Stimulated activated CD4-positive, alpha-beta T cell treated with anti-CD3 and anti-CD28 coated beads, Interleukin-12 subunit alpha, Interleukin-12 subunit beta, amount 100 ng/mL, for 4 hours (primary cell): ENCODE measurements at regions not wholly inside any gene's neighbourhood (a gene's known extent, or its start where the extent isn't known, plus 50 kb on each side); places are given as distances from the start of the nearest gene placed in this dataset.

Source experiments
- DNase-seq: peaks from one replicate; pipeline ENCODE4 v3.0.0-alpha.2; 2020

DNA sequence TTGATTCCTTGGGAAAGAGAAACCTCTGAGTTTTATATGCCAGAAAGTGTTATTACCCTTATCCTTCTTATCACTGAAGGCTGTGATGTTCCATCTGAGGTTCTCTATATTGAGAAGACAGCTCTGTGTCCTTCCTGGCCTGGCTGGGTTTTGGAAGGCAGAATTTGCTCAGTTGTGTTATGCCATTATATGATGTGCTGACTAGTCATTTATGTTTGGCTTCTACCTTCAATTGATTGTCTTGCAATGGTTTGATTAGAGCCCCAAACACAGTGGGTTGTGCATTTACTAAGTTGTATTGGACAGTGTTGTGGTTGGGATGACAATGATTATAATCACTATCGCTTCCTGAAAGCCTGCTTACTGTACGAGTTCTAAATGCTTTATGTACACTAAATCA is 265.7 kb downstream of the SNAPC1 start:
- DNase-seq, result no peak

DNA sequence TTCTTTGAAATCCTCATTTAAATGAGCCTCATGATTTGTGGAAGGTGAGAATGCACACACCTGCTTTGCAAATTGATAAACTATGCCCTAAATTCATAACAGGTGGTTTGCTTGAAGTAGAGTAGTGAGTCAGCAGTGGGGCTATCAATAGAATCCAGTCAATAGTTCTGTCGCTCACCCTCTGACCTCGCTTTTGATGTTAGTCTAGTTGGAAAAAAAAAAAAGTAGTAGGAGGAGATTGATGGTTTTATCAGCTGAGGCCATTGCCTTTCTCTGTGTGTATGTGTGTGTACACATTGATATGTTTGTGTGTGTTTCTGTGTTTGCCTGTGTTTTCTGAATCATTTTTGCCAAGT is 267.3 kb downstream of the SNAPC1 start:
- DNase-seq, result no peak

DNA sequence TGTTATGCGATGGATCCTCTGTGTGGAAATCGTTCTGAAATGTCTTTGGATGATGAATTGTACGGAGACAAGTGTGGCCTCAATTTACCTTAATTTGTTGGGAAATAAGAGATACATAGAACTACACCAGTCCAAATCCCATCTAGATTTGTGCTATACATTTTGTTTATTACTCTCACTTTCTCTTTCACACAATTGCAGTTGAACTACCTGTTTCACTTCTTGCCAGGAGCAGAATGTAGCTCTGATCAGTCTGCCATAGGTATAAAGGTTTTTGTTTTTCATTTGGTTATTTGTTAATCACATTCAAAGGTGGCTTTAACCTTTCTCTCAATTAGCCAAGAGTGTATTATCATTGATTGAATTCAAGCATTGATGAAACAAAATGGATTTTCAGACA is 268.2 kb downstream of the SNAPC1 start:
- no peak for DNase-seq

DNA sequence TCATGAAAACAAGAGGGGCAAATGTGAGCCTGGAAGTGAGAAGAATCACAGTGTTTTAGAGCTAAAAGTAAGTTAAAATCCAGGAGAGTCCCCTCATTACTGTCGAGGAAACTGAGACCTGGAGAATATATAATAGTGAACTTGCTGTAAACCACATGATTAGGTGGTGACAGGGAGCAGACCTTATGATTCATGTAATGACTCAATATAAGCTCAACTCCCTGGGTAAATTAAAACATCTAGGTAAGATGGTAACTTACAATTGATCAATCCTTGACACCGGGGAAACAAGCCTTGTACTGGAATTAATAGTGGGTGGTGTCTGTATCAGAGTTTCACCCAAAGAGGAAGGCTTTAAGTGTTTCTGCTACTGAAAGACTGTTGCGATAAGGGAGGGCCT is 269.3 kb downstream of the SNAPC1 start:
- no peak for DNase-seq

DNA sequence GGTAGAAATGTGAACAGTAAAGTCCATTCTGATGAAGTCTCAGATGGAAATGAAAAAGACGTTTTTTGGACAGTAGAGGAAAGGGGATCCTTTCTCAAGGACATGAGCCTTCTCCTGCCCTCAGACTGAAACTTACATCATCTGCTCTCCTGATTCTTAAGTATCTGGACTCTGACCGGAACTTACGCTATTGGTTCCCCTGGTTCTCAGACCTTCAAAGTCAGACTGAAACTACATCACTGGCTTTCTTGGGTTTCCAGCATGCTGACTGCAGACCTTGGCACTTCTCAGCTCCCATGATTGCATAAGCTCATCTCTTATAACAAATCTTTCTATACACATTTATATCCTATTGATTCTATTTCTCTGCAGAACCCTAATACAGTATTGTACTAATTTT is 291.0 kb downstream of the SNAPC1 start:
- DNase-seq, result no peak

DNA sequence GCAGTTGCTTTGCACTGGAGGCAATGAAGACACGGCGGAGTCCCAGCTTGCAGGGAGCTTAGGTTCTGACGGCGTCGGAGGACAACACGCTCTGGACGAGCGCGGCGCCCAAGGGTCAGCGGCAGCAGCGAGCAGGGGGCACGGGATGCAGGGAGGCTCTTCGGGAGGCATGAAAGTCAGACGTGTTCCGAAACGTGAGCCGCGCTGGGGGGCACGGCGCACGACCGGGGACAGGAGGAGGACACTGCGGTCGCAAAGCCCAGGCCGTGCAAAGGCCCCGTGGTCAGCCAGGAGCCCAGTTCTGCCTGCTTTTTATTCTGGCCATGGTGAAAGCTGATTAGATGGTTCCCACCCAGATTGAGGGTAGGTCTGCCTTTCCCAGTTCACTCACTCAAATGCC is 294.6 kb downstream of the SNAPC1 start:
- no peak for DNase-seq

DNA sequence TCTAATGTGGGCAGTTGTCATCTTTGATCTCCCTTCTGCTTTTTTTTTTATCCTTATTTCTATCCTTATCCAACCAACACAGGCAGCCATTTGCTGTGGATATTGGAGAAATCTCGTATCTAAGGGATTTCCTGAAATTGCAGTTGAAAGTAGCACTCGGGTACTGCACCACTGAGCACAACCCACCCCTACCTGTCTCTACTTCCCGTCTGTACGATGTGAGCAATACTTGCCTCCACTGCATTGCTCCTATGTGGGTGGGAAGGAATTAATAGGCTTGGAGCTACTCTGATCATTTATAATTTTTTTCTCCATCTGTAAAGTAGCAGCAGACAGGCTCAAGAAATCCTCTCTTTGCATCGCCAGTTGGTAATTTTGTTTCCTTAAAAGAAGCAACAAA is 300.4 kb downstream of the SNAPC1 start:
- no peak for DNase-seq

DNA sequence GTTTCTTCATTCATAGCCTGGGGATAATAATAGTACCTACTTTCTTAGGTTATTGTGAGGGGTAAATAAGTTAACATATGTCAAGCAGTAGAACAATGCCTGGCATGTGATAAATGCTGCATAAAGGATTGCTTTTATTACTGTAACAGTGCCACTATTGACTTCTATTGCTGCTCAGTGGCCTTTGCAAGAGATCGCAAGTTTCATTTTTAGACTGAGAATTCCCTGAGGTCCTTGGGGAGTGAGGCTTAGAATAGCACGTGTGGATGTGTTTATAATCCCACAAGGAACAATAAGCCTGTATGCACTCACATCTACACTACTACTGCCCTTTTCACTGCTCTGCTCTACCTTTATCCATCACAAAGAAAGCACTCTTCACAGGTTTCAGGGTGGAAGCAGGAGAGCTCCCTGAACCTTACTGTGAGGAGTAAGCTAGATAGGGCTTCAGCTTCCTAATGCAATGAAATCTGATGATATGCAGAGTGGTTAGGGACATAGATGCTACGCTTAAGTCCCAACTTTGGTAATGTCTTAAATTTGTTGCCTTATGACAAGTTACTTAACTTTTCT is 302.6 kb downstream of the SNAPC1 start:
- no peak for DNase-seq

DNA sequence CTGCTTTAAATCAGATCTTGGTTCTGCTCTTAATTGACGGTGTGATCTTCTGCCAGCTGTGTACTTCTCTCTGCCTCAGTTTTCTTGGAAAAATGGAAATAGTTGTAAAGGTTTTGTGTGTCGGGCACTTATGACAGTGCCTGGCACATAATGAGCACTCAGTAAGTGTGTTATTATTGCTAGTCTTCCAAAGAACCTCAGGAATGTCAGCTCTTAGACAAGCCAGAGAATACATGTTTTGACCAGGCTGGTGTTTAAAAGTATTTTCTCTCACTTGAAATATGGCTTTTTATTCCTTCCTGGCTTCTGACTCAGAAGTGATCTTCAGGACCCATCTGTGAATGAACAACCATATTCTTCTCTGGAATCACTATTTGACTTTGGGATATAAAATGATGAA is 304.1 kb downstream of the SNAPC1 start:
- DNase-seq, result no peak

DNA sequence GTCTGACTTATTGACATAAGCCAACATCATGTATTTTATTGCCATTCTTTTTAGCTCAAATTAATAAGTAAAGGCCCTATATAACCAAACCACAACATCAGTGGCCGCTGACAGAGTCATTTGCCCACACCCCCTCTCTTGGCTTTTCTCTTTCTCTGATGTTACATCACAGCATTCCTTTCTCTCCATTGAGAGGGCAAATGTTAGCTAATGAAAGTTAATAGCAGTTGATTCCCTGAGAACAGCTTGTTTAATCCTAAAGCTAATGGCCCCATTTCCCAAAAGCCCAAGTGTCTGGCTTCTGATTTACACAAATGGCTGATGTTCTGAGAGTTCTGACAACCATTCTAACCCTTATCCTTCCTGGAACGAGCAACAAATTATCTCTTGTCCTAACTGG is 308.8 kb downstream of the SNAPC1 start:
- no peak for DNase-seq

DNA sequence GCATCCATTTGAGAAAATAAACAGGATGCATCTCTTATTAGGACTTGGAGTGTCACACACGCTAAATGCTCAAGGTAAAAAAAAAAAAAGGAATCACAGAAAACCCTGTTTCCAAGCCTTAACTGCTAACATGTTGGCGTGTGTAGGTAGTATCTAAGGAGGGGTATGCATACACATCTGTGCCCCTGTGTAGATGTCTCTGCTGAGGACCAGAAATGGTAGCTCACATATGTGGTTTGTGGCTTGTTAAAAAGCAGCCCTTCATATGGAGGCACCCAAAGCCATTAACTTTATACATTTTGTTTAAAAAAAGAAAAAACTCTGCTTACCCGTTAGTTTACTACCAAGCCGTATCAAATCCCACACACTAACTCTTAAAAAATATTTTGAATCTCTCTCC is 314.1 kb downstream of the SNAPC1 start:
- DNase-seq, result no peak

DNA sequence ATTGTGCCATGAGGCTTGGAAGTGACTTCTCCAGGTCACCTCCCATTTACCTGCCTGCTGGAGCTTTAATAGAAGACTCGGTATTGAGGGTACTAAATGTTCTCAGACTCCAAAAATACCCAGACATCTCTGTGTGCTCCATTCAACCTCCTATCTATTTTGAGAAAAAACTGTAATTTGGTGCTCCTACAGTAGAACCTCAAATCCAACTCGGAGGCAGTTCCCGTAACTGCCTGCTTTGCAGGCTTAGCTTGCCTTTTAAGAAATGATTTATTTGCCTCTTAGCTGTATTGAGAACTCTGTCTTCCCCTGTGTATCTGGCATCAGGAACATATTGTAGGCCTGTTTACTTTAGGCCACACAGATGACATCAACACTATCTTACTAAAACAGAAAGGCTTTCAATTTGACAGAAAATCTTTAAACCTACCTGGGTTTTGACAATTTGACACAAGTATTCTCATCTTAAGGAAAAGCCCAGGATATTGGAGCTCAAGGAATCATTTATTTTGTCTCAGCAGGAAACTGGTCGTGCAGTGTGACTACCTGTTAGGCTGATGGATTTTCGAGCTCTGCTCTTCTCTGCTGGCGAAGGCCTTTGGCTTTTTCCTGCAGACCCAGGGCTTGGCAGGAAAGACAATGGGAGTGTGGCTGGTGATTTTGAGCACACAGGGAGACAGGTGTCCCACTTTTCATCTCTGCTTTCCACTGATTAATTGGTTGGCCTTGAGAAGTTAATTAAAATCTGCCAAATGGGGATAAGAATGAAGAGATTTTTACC is 314.8 kb downstream of the SNAPC1 start:
- no peak for DNase-seq

DNA sequence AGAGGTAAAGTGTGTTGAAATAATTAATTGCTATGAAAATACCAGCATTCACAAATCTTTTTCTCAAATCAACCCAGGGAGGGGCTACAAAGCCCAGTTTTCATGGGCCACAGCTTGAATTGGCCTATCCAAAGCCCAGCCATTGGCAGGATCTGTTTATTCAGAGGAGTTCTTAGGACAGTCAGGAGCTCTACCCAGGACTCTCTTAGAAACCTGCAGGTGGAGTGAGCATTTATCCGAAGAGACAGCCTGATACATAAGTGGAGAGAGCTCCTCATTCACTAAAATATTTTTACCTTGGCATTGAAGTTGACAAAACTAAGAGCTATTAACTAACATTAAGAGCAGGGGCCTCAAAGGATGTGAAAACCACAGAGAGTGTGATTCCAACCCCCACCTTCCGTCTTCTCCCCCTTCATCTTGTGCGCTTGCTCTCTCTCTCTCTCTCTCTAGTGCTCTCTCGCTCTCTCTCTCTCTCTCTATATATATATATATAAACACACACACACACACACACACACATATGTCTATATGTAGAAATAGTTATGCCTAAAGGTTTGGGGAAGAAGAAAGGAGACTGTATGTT is 315.5 kb downstream of the SNAPC1 start:
- DNase-seq, result no peak

DNA sequence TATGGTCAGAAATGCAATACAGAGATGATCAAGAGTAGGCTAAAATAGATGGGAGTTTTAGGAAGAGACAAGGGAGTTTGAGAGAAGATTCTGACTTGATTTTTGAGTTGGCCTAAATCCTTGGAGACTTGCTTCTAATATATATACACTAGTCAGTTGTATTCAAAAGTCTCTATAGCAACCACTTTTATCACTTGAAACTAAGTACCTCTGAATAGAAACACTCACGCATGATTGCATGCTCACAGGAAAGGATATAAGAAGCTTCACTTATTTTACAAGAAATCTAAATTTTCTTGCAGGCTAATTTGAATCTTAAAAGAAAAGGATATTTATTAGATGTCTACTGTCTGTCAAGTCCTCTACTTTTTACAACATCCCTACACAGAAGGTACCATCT is 316.8 kb downstream of the SNAPC1 start:
- no peak for DNase-seq

DNA sequence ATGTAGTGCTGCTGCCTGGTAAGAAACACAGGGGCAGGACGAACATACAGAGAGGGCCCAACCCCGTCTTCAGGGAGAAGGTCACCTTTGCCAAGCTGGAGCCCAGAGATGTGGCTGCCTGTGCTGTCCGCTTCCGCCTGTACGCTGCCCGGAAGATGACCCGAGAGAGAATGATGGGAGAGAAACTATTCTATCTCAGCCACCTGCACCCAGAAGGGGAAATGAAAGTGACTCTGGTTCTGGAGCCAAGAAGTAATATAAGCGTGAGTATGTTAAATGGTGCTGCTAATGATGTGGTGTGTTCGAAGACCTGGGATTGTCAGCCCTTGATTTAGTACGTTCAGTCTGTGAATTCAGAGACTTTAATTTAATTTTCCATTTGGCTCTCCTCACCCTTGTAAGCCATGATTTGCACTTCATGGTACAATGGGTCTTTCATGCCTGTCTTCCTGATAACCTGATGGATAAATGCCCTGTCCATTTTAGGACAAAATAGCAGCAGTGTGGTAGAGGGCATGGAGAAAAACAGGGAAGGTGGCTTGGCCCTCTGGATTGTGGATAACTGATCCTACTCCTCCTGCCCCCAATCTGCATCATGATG is 318.9 kb downstream of the SNAPC1 start:
- no peak for DNase-seq

DNA sequence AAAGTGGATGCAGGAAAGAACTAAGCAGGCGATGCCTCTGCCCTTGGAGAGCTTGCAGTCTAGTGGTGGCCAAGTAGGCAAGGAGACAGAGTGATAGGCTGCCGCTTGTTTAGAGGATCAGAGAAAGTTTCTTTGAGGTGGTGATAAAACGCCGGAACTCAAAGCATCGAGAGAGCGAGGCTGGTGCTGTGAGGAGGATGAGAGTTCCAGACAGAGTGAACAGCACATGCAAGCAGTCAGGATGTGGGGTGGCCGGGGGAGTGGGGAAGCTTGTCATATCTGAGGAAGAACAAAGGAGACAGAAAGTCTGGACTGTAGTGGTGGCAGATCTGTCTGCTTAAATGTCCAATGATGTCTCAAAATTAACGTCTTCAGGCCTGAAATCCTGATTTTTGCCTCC is 319.7 kb downstream of the SNAPC1 start:
- DNase-seq, result no peak

DNA sequence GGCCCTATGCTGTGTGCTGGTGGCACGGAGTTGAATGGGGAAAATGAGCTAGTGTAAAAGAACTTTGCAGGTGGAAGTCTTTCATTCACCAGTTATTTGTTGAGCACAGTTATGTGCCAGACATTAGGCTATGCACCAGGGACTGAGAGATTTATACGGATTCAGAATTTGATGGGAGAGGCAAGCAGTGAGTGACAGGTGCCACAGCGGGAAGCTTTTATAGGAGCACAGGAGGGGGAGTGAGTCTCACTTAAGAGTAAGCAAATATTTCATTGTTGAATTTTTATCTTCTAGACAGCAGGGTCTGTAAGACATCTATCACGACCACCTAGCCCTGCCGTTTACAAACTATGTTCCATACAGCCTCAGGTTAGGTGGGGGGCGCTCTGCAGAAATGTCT is 320.6 kb downstream of the SNAPC1 start:
- no peak for DNase-seq

DNA sequence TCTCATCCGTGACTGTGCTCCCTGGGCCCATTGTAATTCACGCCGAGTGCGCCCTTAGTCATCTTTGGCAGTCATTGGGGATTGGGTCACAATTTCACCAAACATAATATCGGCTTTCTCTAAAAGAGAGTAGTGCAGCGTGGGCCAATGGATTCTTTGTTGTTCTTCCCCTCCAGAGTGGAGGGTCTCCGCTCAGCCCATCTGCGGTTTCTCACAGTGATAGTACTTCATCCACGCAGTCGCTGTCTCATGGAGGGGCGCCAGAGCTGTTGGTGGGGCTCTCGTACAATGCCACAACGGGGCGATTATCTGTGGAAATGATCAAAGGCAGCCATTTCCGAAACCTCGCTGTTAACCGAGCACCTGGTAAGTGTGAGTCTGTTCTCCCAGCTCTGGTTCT is 321.8 kb downstream of the SNAPC1 start:
- DNase-seq, result no peak

DNA sequence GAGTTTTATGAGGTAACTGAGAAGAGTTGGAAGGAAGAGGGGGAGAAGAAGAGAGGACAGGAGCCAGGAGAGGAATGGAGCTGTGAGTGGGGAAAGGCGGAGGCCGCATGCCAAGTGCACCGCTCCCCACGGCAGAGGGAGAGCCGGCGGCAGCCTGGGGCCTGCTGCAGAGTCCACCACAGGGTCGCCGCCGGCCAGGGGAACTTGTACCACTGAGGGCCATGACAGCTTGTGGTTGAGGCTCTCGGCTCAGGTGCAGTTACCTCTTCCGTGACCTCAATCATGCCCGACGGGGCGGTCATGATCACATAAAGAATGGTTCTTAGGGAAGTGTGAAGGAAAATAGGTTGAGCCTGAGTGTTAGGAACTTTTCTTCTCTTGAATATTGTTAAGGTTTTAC is 325.0 kb downstream of the SNAPC1 start:
- no peak for DNase-seq

DNA sequence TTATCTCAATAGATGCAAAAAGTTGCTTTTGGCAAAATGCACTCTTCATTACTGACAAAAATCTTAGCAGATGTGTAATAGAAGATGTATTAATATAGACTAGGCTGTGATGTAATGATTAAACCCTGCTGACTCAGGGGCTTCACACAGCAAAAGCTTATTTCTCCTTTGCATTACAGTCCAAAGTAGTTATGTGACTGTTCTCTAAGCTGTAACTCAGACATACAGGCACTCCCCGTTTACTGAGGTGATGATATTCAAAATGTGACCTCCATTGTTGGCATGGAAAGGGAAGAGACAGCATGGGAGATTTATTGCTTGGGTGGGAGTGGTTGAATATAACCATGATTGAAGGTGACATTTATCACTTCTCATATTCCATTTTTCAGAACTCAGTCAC is 331.5 kb downstream of the SNAPC1 start:
- no peak for DNase-seq

DNA sequence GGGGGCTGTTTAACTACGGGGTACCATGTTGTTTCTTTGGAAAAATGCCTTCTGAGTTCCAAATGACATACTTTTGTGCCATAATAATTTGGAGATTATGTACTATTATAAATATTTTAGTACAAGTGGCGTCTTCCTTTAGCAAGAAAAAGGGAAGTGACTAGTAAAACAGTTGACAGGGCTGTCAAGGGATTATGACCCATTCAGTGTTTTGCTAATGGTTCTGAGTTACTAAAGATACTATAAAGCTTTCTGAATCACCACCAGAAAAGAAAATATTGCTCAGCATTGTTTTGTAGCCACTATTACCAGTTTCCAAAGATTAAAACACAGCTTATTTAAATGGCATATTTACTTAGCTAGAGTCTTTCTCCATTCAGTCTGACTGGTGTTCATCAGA is 334.9 kb downstream of the SNAPC1 start:
- DNase-seq, result no peak

DNA sequence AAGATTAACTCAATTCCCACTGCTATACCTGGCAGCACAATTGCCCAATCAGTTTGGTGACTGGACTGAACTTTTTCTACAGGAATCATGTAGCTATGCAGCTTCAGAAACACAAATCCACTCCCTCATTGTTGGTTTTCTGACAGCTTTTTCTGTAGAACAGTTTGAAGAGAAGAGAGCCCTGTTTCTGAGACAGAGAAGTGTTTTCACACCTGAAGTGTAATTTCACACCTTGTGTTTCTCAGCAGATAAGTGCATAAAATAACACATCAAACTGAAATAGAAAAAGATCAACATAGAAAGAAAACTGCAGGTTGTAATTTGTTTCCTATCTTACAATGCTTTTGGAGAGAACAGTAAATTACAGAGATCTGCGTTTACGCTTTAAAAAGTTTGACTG is 335.6 kb downstream of the SNAPC1 start:
- no peak for DNase-seq

DNA sequence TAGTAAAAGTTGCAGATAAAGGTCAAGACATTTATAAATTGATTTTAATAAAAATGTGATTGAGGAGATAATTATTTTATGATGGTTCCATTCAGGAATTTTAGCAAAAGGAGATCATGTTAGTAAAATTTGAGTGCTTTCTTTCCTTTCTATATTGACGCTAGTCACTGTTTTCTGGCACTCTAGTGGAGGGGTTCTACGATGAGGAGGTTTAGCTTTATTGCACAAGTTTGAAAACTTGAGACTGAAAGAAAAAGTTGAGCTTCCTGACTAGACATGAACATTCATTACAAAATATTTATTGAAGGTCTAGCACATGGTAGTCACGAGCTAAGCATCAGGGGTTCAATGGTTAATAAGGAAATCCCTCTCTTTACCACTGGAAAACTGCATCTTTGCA is 336.1 kb downstream of the SNAPC1 start:
- no peak for DNase-seq

DNA sequence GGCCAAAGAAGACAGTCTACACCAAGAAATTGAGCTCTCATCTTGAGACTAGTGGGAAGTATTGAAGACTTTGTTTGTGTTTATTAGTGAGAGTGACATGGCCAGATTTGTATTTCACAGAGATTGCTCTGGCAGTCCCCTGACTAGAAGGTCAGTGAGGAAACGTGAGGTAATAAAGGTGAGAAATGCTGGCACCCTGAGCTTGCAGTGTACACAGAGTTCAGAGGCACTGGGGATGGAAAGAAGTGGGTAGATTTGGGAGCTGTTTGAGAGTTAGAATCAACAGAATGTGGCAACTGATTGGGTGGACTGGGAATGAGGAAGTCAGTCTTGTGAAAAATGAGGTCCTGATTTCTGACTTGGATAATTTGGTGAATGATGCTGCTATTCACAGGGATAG is 336.9 kb downstream of the SNAPC1 start:
- DNase-seq, result no peak

DNA sequence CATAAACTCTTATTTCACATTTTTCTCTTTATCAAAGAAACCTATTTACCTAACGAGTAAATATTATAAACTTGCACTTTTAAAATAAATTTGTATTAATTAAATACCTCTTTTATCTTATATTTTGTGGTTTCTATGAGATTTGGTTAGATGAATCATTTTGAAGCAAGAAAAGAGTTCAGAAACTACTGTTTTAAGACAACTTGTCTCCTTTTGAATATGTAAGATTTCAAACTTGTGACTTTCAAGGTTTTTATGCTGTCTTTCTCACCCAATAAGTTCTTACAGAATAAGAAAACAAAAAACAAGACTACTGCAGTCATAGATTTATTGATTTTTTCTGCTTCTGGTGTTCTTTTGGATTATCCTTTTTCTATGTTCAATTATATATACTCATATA is 339.0 kb downstream of the SNAPC1 start:
- no peak for DNase-seq
